ENCODE measurements at regions not wholly inside any gene's neighbourhood (a gene's known extent, or its start where the extent isn't known, plus 50 kb on each side); places are given as distances from the start of the nearest gene placed in this dataset.

DNA sequence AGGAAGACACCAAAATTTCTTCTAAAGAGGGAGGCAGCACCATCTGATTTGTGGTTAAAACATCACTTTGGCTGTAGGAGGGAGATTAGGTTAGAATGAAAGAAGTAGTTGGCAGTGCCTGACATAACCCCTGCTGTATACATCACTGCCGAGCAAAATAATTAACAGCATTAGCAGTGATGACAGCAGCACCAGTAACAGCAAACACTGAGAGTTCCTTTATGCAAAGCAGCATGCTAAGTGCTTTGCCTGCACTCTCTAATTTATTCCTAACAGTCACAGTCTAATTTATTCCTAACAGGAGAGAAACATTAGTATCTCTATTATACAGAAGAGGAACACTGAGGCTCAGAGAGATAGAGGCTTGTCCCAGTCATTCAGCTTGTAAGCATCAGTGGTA is 1469.7 kb downstream of the AACS start:
- no peaks in the 10 kb centered on the region for H3K4me1 ChIP-seq (ENCODE audit: insufficient read depth)
- Mint-ChIP-seq H3K27ac (no peak overlapping the region), H3K27me3 (ENCODE audit: insufficient read depth, low read depth, poor library complexity) (peaks cover 2% of the 10 kb centered on the region), H3K9me3 (peaks cover 97% of the 10 kb centered on the region), H3K36me3 (ENCODE audit: low read depth) (peaks cover 16% of the 10 kb centered on the region; the same call in 2 of the 3 replicates), H3K4me1 (no peaks in the 10 kb centered on the region), H3K4me3 (no peak overlapping the region)
- no peak overlapping the region for H3K4me2 ChIP-seq
- H3K4me3 ChIP-seq = no peak overlapping the region
- no peak for ATAC-seq
- no peaks in the 10 kb centered on the region for H3K27me3 ChIP-seq (ENCODE audit: insufficient read depth)
- 0 out of 2 replicates have a peak, but pooled peaks cover 2% of the 10 kb centered on the region for H3K36me3 ChIP-seq (ENCODE audit: insufficient read depth)
- H3K79me2 ChIP-seq (replicated peaks; ENCODE audit: insufficient read depth) = no peaks in the 10 kb centered on the region
- DNase-seq (ENCODE audit: low spot score) = no peak
- TF ChIP-seq ZNF114 (CRISPR knock-in tag; IDR thresholded peaks at IDR 0.05) (no peak), ETS1 (IDR thresholded peaks at IDR 0.05) (no peak), JUNB (IDR thresholded peaks at IDR 0.05; ENCODE audit: unreplicated experiment) (no peak), ZNF331 (CRISPR knock-in tag; IDR thresholded peaks at IDR 0.05; ENCODE audit: low read depth) (no peak), STAT1 (IDR thresholded peaks at IDR 0.05; ENCODE audit: unreplicated experiment) (no peak), EZH2 (IDR thresholded peaks at IDR 0.05; ENCODE audit: low read depth, unreplicated experiment) (no peak), EZH2phosphoT487 (IDR thresholded peaks at IDR 0.05; ENCODE audit: unreplicated experiment) (no peak), POLR2AphosphoS5 (IDR thresholded peaks at IDR 0.05; ENCODE audit: low read depth) (no peak)
- TF ChIP-seq, protein P1, sequence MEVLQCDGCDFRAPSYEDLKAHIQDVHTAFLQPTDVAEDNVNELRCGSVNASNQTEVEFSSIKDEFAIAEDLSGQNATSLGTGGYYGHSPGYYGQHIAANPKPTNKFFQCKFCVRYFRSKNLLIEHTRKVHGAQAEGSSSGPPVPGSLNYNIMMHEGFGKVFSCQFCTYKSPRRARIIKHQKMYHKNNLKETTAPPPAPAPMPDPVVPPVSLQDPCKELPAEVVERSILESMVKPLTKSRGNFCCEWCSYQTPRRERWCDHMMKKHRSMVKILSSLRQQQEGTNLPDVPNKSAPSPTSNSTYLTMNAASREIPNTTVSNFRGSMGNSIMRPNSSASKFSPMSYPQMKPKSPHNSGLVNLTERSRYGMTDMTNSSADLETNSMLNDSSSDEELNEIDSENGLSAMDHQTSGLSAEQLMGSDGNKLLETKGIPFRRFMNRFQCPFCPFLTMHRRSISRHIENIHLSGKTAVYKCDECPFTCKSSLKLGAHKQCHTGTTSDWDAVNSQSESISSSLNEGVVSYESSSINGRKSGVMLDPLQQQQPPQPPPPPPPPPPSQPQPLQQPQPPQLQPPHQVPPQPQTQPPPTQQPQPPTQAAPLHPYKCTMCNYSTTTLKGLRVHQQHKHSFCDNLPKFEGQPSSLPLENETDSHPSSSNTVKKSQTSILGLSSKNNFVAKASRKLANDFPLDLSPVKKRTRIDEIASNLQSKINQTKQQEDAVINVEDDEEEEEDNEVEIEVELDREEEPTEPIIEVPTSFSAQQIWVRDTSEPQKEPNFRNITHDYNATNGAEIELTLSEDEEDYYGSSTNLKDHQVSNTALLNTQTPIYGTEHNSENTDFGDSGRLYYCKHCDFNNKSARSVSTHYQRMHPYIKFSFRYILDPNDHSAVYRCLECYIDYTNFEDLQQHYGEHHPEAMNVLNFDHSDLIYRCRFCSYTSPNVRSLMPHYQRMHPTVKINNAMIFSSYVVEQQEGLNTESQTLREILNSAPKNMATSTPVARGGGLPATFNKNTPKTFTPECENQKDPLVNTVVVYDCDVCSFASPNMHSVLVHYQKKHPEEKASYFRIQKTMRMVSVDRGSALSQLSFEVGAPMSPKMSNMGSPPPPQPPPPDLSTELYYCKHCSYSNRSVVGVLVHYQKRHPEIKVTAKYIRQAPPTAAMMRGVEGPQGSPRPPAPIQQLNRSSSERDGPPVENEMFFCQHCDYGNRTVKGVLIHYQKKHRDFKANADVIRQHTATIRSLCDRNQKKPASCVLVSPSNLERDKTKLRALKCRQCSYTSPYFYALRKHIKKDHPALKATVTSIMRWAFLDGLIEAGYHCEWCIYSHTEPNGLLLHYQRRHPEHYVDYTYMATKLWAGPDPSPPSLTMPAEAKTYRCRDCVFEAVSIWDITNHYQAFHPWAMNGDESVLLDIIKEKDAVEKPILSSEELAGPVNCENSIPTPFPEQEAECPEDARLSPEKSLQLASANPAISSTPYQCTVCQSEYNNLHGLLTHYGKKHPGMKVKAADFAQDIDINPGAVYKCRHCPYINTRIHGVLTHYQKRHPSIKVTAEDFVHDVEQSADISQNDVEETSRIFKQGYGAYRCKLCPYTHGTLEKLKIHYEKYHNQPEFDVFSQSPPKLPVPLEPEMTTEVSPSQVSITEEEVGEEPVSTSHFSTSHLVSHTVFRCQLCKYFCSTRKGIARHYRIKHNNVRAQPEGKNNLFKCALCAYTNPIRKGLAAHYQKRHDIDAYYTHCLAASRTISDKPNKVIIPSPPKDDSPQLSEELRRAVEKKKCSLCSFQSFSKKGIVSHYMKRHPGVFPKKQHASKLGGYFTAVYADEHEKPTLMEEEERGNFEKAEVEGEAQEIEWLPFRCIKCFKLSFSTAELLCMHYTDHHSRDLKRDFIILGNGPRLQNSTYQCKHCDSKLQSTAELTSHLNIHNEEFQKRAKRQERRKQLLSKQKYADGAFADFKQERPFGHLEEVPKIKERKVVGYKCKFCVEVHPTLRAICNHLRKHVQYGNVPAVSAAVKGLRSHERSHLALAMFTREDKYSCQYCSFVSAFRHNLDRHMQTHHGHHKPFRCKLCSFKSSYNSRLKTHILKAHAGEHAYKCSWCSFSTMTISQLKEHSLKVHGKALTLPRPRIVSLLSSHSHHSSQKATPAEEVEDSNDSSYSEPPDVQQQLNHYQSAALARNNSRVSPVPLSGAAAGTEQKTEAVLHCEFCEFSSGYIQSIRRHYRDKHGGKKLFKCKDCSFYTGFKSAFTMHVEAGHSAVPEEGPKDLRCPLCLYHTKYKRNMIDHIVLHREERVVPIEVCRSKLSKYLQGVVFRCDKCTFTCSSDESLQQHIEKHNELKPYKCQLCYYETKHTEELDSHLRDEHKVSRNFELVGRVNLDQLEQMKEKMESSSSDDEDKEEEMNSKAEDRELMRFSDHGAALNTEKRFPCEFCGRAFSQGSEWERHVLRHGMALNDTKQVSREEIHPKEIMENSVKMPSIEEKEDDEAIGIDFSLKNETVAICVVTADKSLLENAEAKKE (CRISPR knock-in tag; IDR thresholded peaks at IDR 0.05) = no peak
- TF ChIP-seq, protein P2, sequence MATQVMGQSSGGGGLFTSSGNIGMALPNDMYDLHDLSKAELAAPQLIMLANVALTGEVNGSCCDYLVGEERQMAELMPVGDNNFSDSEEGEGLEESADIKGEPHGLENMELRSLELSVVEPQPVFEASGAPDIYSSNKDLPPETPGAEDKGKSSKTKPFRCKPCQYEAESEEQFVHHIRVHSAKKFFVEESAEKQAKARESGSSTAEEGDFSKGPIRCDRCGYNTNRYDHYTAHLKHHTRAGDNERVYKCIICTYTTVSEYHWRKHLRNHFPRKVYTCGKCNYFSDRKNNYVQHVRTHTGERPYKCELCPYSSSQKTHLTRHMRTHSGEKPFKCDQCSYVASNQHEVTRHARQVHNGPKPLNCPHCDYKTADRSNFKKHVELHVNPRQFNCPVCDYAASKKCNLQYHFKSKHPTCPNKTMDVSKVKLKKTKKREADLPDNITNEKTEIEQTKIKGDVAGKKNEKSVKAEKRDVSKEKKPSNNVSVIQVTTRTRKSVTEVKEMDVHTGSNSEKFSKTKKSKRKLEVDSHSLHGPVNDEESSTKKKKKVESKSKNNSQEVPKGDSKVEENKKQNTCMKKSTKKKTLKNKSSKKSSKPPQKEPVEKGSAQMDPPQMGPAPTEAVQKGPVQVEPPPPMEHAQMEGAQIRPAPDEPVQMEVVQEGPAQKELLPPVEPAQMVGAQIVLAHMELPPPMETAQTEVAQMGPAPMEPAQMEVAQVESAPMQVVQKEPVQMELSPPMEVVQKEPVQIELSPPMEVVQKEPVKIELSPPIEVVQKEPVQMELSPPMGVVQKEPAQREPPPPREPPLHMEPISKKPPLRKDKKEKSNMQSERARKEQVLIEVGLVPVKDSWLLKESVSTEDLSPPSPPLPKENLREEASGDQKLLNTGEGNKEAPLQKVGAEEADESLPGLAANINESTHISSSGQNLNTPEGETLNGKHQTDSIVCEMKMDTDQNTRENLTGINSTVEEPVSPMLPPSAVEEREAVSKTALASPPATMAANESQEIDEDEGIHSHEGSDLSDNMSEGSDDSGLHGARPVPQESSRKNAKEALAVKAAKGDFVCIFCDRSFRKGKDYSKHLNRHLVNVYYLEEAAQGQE (IDR thresholded peaks at IDR 0.05; ENCODE audit: unreplicated experiment) = no peak
- no peaks in the 10 kb centered on the region for H3F3A ChIP-seq (replicated peaks; ENCODE audit: low read depth)
- H3K9me2 ChIP-seq (ENCODE audit: insufficient read depth) = no peaks in the 10 kb centered on the region
- H3K27ac ChIP-seq (ENCODE audit: low read depth) = no peak overlapping the region
- H4K20me1 ChIP-seq (replicated peaks; ENCODE audit: insufficient read depth) = no peaks in the 10 kb centered on the region
- no peak overlapping the region for H2AFZ ChIP-seq
